CD4-positive, alpha-beta T cell treated with Interleukin-4 for 4 hours (primary cell): ENCODE measurements at regions not wholly inside any gene's neighbourhood (a gene's known extent, or its start where the extent isn't known, plus 50 kb on each side); places are given as distances from the start of the nearest gene placed in this dataset.
"Not testable (repeated sequence)": the region's sequence is repeated elsewhere in the genome, so short reads cannot be mapped to it uniquely, and the experiment has no call there.

ENCODE experiments used
- DNase-seq: peaks from one replicate; pipeline ENCODE4 v3.0.0-alpha.2; 2020

GRCh38 chr1:228796945-228797344, 61.7 kb downstream of the RHOU start:
- not testable (repeated sequence) for DNase-seq

GRCh38 chr1:228798035-228798434, 62.8 kb downstream of the RHOU start:
- DNase-seq: no peak

DNA sequence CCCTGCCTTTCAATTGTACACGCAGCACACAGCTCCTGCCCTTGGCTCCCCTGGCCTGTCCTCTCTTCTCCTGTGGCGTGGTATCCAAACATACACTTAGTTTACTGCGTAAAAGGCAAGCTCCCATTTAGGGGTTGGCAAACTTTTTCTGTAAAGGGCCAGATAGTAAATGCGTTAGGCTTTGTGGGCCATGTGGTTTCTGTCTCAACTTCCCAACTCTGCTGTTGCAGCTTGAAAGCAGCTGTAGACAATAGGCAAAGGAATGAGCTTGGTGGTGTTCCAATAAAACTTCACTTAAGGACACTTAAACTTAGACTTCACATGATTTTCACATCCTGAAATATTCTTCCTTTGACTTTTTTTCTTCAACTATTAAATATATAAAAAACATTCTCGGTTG, 63.3 kb downstream of the RHOU start:
- DNase-seq: no peak

DNA sequence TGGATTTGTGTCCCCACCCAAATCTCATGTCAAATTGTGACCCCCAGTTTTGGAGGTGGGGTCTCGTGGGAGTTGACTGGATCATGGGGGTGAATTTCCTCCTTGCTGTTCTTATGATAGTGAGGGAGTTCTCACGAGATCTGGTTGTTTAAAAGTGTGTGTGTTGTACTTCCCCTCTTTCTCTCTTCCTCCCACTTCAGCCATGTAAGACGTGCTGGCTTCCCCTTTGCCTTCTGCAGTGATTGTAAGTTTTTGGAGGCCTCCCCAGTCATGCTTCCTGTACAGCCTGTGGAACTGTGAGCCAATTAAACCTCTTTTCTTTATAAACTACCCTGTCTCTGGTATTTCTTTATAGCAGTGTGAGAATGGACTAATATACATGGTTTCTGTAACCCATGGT, 64.6 kb downstream of the RHOU start:
- no peak for DNase-seq

- DNase-seq: no peak
These were observed 65.8 kb downstream of the RHOU start for GRCh38 chr1:228801068-228801467.

DNA sequence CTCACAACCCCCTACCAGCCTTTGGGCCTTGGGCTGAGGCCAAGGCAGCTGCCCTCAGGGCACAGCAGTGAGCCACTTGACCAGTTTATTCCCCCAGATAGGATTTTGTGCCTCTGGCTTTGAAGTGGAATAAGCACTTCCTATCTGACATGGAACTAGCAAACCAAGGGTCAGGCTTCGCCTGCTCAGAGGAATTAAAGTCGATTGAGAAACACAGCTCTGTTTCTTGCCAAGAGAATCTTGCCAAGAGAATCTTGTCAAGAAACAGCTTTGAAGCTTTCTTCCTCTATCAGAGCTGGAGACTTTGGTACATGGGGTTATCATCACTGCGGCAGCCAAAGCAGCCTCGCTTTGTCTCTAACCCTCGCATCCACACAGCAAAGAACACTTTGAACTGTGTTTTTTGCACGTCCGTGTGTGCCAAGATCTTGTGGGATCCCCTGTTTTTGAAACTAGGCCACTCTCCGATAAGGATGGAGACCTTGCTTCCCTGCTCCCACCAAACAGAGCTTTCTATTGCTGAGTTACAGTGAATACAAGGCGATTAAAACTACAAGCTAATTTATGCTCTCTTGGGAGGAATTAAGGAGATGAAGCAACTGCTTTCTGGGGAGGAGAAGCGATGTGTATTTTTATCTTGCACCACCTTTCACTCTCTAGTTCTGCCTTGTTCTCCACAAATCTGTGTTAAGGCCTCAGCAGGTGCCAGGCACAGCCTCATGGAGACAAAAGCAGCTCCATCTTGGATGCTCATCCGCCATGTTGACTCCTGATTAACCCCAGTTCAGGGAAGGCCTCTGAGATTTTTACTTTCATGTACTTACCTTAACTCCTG, 67.3 kb downstream of the RHOU start:
- DNase-seq: no peak

GRCh38 chr1:228803421-228803820, 68.1 kb downstream of the RHOU start:
- DNase-seq: no peak

DNA sequence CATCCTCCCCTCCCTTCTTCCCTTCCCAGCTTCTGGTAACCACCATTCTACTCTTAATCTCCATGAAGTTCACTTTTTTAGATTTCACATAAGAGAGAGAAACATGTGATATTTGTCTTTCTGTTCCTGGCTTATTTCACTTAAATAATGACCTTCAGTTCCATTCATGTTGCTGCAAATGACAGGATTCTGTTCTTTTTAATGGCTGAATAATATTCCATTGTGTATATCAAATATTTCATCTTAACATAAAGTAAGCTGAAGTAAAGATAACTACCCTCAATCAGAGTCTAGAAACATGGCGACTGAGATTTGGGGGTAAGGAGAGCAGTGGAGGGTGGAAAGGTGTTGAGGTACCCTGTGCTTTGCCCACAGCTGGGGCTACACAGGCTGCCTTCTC, 68.9 kb downstream of the RHOU start:
- DNase-seq: no peak

GRCh38 chr1:228804640-228805413, 69.5 kb downstream of the RHOU start:
- DNase-seq: peak; percentile 25

DNA sequence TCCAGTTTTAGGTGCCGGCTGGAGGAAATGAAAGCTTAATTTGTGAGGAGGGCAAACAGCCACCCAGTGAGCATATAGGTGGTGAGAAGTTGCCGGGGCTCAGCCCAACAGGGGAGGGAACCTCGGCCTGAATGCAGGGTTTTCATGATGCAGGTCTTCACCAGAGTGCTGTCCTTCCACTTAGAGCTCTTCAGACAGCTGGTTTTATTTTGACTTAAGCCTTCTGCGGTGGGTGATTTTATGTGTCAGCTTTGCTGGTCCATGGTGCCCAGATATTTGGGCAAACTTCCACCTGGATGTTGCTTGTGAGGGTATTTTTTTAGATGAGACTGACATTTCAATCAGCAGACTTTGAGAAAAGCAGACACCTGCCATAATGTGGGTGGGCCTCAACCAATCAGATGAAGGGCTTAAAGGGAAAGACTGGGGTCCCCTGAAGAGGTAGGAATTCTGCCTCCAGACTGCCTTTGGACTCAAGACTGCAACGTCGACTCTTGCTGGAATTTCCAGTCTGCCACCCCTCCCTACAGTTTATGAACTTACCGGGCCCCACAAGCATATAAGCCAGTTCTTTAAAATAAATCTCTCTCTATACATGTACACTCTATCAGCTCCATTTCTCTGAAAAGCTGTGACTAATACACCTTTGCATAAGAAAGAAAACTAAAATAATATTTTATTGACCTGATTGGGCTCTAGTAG, 72.8 kb downstream of the RHOU start:
- no peak for DNase-seq

GRCh38 chr1:228809621-228810394, 74.5 kb downstream of the RHOU start:
- peak; percentile 17 for DNase-seq

- no peak for DNase-seq
These were observed 75.1 kb downstream of the RHOU start for GRCh38 chr1:228810395-228810758.

DNA sequence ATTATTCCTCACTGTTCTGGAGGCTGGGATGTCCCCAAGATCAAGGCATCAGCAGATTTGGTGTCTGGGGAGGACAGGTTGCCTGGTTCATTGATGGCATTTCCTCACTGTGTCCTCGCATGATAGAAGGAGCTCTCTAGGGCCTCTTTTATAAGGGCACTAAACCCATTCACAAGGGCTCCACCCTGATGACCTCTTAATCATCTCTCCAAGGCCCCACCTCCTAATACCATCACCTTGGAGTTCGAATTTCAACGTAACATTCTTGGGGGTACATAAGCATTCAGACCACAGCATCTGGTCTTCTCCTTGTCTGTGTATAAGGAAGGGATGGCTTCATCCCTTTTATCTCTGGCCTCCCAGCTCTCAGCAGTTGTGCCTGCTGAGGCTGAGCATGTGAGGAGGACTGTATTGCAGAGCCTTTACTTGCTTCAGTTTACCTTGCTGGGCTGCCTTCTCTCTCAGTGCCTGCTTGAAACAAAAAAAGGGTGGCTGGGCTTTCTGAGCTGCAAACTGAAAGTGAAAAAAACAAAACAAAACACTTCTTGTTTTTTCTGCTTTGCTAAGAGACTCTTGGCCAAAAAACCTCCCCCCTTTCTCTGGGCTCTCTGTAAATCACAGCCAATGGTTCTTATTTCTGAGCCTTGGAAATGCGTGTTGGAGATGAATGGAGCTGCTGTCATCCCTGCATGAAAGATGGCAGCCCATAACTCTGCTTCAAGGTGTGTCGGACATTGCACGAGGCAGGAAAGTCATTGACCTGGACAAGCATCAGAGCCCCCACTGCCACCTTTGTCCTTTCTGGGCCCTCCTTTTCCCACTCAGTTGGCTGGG, 75.8 kb downstream of the RHOU start:
- no peak for DNase-seq

DNA sequence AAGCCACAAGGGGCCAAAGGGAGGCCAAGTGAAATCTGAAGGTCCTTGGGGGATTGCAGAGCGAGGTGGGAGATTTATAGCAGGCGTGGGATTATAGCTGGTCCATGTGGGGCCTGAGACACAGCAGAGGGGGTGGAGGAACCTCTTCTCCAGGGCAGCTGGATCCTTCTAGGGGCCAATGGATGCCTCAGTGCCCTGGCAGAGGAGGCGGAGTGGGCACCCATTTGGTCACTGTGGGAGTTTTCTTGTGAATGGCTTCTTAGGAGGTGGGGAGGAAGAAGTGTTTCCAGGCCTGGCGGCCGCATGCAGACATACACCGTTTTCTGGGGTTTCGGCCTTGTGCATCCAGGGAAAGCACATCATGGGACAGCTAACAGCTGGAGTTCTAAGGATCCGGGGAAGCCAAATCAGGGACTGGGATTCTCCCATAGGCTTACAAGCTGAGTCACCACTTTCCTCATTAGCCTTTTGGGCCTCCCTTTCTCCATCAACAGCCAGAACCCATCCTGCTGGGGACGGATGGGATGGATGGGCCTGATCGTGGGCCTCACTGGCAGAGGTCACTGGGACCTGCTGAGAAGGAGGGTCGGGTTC, 76.5 kb downstream of the RHOU start:
- DNase-seq: no peak

DNA sequence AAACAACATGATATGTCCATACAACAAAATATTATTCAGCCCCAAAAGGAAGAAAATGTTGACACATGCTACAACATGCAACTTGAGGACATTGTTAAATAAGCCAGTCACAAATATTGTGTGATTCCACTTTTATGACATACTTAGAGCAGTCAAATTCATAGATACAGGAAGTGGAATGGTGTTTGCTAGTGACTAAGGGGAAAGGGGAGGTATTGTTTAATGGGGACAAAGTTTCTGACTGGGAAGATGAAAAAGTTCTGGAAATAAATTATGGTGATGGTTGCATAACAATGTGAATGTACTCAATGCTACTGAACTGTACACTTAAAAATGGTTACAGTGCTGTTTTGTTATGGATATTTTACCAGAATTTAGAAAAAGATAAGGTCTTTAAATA, 77.7 kb downstream of the RHOU start:
- no peak for DNase-seq

GRCh38 chr1:228814176-228814575, 78.9 kb downstream of the RHOU start:
- DNase-seq: no peak

DNA sequence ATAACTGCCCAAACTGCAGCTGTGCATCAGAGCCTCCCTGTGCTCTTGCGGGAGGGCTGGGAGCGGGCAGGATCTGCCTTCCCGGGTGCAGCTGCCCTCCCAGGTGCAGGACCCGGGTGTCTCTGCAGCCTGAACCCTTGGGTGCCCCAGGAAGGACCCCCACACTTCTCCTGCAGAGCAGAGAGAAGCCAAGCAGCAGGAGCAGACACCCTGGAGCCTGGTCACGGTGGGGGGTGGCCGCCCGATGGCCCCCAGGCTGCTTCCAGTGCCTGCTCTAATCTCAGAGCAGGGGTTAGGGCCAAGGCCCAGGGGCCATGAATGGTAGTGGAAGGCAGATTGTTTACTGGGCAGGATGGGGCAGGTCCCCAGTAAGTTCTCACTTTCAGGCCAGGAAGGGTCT, 83.0 kb downstream of the RHOU start:
- no peak for DNase-seq

GRCh38 chr1:228818928-228819630, 83.8 kb downstream of the RHOU start:
- no peak for DNase-seq

DNA sequence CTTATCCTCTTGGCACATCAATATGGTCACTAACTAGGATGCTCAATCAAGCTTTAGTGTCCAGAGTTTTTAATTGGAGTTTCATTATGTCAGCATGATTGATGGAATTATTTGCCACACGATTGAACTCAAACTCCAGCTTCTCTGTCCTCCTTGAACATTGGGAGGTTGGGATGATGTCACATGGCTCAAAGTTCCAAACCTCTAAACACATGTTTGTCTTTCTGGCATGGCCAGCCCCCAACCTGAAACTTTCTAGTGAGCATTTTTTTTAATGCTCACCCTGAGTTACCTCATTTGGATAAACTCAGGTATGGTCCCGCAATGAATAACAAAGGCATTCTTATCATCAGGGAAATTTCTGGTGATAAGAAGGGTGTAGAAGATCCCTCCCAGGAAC, 86.0 kb downstream of the RHOU start:
- DNase-seq: no peak

GRCh38 chr1:228823200-228823599, 87.9 kb downstream of the RHOU start:
- DNase-seq: no peak

- no peak for DNase-seq
These were observed 89.1 kb downstream of the RHOU start for GRCh38 chr1:228824366-228824765.
